SU-DHL-6 (cell line): ENCODE measurements at regions not wholly inside any gene's neighbourhood (a gene's known extent, or its start where the extent isn't known, plus 50 kb on each side); places are given as distances from the start of the nearest gene placed in this dataset.
"Not testable (repeated sequence)": the region's sequence is repeated elsewhere in the genome, so short reads cannot be mapped to it uniquely, and the experiment has no call there.

Source experiments
- H2AFZ ChIP-seq: fragments of 200-600 bp; sonication (generic); 2 replicates; pipeline ENCODE4 v1.6.1; 2014; ENCODE audit warnings: low read depth, mild to moderate bottlenecking, moderate library complexity, mixed read lengths, antibody characterized with exemption, low read length; ENCODE audit not compliant: severe bottlenecking
- H3F3A ChIP-seq: fragments of 200-600 bp; shearing (Covaris generic); 2 replicates; pipeline ENCODE4 v1.6.0; 2016; ENCODE audit warnings: antibody characterized with exemption, mild to moderate bottlenecking; ENCODE audit not compliant: insufficient read depth
- H3K27ac ChIP-seq: fragments of 200-600 bp; sonication (generic); 2 replicates; pipeline ENCODE4 v1.5.1; 2016; ENCODE audit warnings: low read depth, mild to moderate bottlenecking, low read length, moderate library complexity, mixed read lengths
- H3K27me3 ChIP-seq: fragments of 200-600 bp; sonication (generic), shearing (Covaris generic); 2 replicates; pipeline ENCODE4 v1.6.0; 2014; ENCODE audit warnings: mild to moderate bottlenecking, low read length
- H3K36me3 ChIP-seq: fragments of 200-600 bp; sonication (generic); 2 replicates; pipeline ENCODE4 v1.6.1; 2014; ENCODE audit warnings: mild to moderate bottlenecking, low read length, mixed read lengths
- H3K4me2 ChIP-seq: fragments of 300-600, 200-600 bp; shearing (Covaris generic), sonication (generic); 2 replicates; pipeline ENCODE4 v1.6.0; 2014; ENCODE audit warnings: low read length, low read depth, mild to moderate bottlenecking; ENCODE audit not compliant: poor library complexity, severe bottlenecking
- H3K4me3 ChIP-seq: fragments of 200-600 bp; sonication (generic); 2 replicates; pipeline ENCODE4 v1.5.1; 2014; ENCODE audit warnings: antibody characterized with exemption, low read length, mild to moderate bottlenecking, mixed read lengths; ENCODE audit not compliant: insufficient read depth, poor library complexity, severe bottlenecking
- H3K79me2 ChIP-seq: fragments of 200-600 bp; sonication (generic); 2 replicates; pipeline ENCODE4 v1.6.1; 2014; ENCODE audit warnings: mild to moderate bottlenecking, low read length, moderate library complexity; ENCODE audit not compliant: insufficient read depth
- H3K9ac ChIP-seq: fragments of 200-600 bp; sonication (generic); 2 replicates; pipeline ENCODE4 v1.7.0; 2014; ENCODE audit warnings: mild to moderate bottlenecking, low read length
- H3K9me2 ChIP-seq: fragments of 200-600 bp; sonication (generic); replicated peaks from 2 replicates; pipeline ENCODE4 v1.6.1; 2014; ENCODE audit warnings: low read length; ENCODE audit not compliant: insufficient read depth
- H3K9me3 ChIP-seq: fragments of 200-600 bp; sonication (generic); 2 replicates; pipeline ENCODE4 v1.6.1; 2014; ENCODE audit warnings: low read length, mixed read lengths; ENCODE audit not compliant: insufficient read depth
- H4K20me1 ChIP-seq: fragments of 200-600 bp; sonication (generic); 2 replicates; pipeline ENCODE4 v1.6.1; 2014; ENCODE audit warnings: low read depth, mild to moderate bottlenecking, antibody characterized with exemption, low read length, moderate library complexity, mixed read lengths
- EZH2phosphoT487 ChIP-seq: fragments of 200-600 bp; sonication (generic), shearing (Covaris generic); conservative IDR thresholded peaks from 2 replicates; pipeline ENCODE4 v1.6.1; 2018; ENCODE audit warnings: mild to moderate bottlenecking, antibody characterized with exemption, low read length, moderate library complexity, mixed read lengths
- TF ChIP-seq, protein P1 (sequence below): fragments of 200-600 bp; sonication (generic); IDR thresholded peaks from one replicate; pipeline ENCODE4 v1.5.1; 2017; ENCODE audit warnings: antibody characterized with exemption, mild to moderate bottlenecking, low read length, moderate library complexity; ENCODE audit not compliant: insufficient read depth, poor library complexity, severe bottlenecking

DNA sequence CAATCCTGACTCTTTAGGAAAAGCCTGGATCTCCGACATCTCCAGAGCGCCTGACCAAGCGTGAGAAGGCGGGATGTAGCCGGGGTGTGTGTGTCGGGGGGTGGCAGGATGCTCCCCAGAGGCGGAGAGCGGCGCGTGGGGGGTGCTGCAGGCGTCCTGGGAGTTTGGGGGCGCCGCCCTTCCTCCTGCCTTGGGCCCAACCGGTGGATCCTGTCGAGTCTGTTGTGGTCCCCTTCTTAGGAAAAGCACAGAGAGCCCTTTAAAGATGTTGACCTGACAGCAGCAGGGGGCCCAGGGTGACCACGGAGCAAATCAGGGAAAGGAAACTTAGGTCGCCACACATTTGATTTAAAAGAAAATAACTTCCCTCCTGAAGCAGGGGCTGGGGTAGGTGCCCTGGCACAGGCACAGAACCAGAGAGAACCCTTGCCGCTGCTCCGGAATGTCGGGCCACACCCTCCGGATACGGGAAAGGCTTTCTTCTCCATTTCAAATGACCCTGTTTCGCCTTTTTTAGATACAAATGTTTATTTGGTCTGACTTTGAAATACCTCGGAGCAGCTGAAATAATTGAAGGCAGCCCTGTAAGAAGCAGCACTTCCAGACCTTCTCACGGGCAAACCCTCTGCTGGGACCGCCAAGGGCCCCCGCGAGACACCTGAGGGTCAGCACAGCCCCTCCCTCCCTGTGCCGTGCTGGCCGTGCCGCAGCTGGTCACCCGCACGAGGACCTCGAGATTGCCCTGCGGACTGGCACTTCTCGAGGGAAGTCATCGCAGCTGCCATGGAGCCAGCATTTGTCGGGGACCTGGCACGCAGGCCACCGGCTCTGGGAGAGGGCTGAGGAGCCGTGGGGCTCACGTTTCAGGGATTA, 102.9 kb upstream of the KLF13 start:
- no peak overlapping the region for H3K4me2 ChIP-seq
- TF ChIP-seq, protein P1, sequence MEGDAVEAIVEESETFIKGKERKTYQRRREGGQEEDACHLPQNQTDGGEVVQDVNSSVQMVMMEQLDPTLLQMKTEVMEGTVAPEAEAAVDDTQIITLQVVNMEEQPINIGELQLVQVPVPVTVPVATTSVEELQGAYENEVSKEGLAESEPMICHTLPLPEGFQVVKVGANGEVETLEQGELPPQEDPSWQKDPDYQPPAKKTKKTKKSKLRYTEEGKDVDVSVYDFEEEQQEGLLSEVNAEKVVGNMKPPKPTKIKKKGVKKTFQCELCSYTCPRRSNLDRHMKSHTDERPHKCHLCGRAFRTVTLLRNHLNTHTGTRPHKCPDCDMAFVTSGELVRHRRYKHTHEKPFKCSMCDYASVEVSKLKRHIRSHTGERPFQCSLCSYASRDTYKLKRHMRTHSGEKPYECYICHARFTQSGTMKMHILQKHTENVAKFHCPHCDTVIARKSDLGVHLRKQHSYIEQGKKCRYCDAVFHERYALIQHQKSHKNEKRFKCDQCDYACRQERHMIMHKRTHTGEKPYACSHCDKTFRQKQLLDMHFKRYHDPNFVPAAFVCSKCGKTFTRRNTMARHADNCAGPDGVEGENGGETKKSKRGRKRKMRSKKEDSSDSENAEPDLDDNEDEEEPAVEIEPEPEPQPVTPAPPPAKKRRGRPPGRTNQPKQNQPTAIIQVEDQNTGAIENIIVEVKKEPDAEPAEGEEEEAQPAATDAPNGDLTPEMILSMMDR: no peak
- no peak for TF ChIP-seq EZH2phosphoT487
- H3K9me3 ChIP-seq: no peaks in the 10 kb centered on the region
- H3K27ac ChIP-seq: no peak overlapping the region
- no peaks in the 10 kb centered on the region for H3K9me2 ChIP-seq
- no peak overlapping the region for H3K9ac ChIP-seq
- 0 out of 2 replicates have a peak, but pooled peaks cover 4% of the 10 kb centered on the region for H3K36me3 ChIP-seq
- no peak overlapping the region for H2AFZ ChIP-seq
- no peak overlapping the region for H3K4me3 ChIP-seq
- H4K20me1 ChIP-seq: no peaks in the 10 kb centered on the region
- H3K79me2 ChIP-seq: peaks cover 21% of the 10 kb centered on the region; the same call in 1 of the 2 replicates
- no peaks in the 10 kb centered on the region for H3K27me3 ChIP-seq
- H3F3A ChIP-seq: peaks cover 24% of the 10 kb centered on the region

DNA sequence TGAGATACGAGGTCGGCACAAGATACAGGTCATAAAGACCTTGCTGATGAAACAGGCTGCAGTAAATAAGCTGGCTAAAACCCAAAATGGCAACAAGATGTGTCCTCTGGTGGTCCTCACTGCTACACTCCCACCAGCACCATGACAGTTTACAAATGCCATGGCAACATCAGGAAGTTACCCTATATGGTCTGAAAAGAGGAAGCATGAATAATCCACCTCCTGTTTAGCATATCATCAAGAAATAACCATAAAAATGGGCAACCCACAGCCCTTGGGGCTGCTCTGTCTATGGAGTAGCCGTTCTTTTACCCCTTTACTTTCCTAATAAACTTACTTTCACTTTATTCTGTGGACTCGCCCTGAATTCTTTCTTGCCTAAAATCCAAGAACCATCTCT, 102.0 kb upstream of the KLF13 start:
- H3K4me3 ChIP-seq, H3K9ac ChIP-seq, H3K9me3 ChIP-seq, H3K36me3 ChIP-seq, H3K27ac ChIP-seq, H3K9me2 ChIP-seq, H3K4me2 ChIP-seq, H3K27me3 ChIP-seq, H2AFZ ChIP-seq, H4K20me1 ChIP-seq: not testable (repeated sequence)
- H3K79me2 ChIP-seq: peaks cover 24% of the 10 kb centered on the region; the same call in 1 of the 2 replicates
- H3F3A ChIP-seq: peaks cover 20% of the 10 kb centered on the region

DNA sequence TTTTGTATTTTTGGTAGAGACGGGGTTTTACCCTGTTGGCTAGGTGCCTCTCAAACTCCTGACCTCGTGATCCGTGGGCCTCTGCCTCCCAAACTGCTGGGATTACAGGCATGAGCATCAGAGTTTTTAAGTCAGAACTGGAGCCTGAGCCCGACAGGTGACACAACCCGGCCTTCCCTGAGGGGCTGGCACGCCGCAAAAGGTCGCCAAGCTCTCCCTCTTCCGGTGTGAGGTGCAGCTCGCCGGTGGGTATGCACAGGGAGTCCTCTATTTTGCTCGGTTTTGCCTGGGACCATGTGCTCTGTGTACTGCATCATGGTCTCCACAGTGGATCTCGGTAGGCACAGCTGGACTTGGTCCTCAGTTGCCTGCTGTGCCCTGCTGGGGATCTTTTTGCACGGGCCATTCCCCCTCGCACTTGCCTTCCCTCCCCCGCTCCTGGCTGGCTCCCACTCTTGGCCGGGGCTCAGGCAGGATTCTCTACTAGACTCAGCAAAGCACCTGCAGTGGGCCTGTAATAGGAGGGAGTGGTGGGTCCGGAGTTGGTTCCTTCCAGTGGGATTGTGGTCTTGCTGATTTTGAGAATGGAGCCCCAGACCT, 101.2 kb upstream of the KLF13 start:
- Histone ChIP-seq H4K20me1 (no peaks in the 10 kb centered on the region), H3K9ac (no peak overlapping the region), H3K9me3 (no peaks in the 10 kb centered on the region), H3K4me3 (no peak overlapping the region), H2AFZ (no peak overlapping the region), H3K27me3 (no peaks in the 10 kb centered on the region), H3K27ac (no peak overlapping the region), H3K4me2 (no peak overlapping the region), H3K79me2 (peaks cover 24% of the 10 kb centered on the region; the same call in 1 of the 2 replicates), H3K36me3 (0 out of 2 replicates have a peak, but pooled peaks cover 4% of the 10 kb centered on the region), H3K9me2 (no peaks in the 10 kb centered on the region), H3F3A (peaks cover 20% of the 10 kb centered on the region)
- no peak for TF ChIP-seq EZH2phosphoT487
- TF ChIP-seq, protein P1: no peak

DNA sequence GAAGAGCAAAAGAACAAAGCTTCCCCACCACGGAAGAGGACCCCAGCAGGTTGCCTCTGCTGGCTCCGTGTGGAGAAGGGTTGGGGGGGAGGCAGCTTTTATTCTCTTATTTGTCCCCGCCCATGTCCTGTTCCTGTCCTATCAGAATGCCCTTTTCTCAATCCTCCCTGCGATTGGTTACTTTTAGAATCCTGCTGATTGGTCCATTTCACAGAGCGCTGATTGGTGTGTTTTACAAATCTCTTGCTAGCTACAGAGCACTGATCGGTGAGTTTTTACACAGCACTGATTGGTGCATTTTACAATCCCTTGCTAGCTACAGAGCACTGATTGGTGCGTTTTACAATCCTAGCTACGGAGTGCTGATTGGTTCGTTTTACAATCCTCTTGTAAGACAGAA, 100.6 kb upstream of the KLF13 start:
- Histone ChIP-seq H3F3A (peaks cover 17% of the 10 kb centered on the region), H3K9me2 (no peaks in the 10 kb centered on the region), H3K4me3 (no peak overlapping the region), H2AFZ (no peak overlapping the region), H3K4me2 (no peak overlapping the region), H3K9ac (no peak overlapping the region), H4K20me1 (no peaks in the 10 kb centered on the region), H3K9me3 (no peaks in the 10 kb centered on the region), H3K27me3 (no peaks in the 10 kb centered on the region), H3K27ac (no peak overlapping the region), H3K79me2 (peaks cover 24% of the 10 kb centered on the region; the same call in 1 of the 2 replicates), H3K36me3 (0 out of 2 replicates have a peak, but pooled peaks cover 4% of the 10 kb centered on the region)
- TF ChIP-seq EZH2phosphoT487: no peak
- TF ChIP-seq, protein P1: no peak
